ENCODE measurements at regions not wholly inside any gene's neighbourhood (a gene's known extent, or its start where the extent isn't known, plus 50 kb on each side); places are given as distances from the start of the nearest gene placed in this dataset.

GRCh38 chr9:103152473-103152872 lies 157.3 kb downstream of the CYLC2 start (continued):
- no peak for TF ChIP-seq CREB5 (CRISPR knock-in tag; IDR thresholded peaks at IDR 0.05)

- Histone ChIP-seq H4K20me1 (replicated peaks; ENCODE audit: control insufficient read depth, insufficient read depth, low read length) (no peaks in the 10 kb centered on the region), H3K4me2 (ENCODE audit: insufficient read depth, low read length) (no peak overlapping the region), H3K4me3 (no peak overlapping the region), H3K9me1 (ENCODE audit: control insufficient read depth, insufficient read depth, low read length) (no peaks in the 10 kb centered on the region), H3K9me3 (replicated peaks; ENCODE audit: control insufficient read depth, insufficient read depth, low read depth, low read length) (no peaks in the 10 kb centered on the region), H3K27ac (ENCODE audit: extremely low read depth, low read depth, low read length) (no peak overlapping the region), H3K36me3 (ENCODE audit: control insufficient read depth, insufficient read depth, low read length) (no peaks in the 10 kb centered on the region), H3K9ac (ENCODE audit: insufficient read depth in 1 of 2, low read depth in 2 of 2, low read length in 2 of 2) (no peak overlapping the region), H3K4me1 (replicated peaks in 1 of 2; ENCODE audit: control insufficient read depth in 2 of 2, insufficient read depth in 2 of 2, low read length in 2 of 2) (no peaks in the 10 kb centered on the region), H3K79me2 (ENCODE audit: control insufficient read depth, insufficient read depth, low read length) (no peaks in the 10 kb centered on the region), H2AFZ (ENCODE audit: low read depth, low read length) (no peak overlapping the region), H3K27me3 (ENCODE audit: control insufficient read depth in 2 of 2, insufficient read depth in 2 of 2, low read length in 2 of 2) (no peaks in the 10 kb centered on the region)
- BruUV-seq (replicated peaks): no TSS peak
- in situ Hi-C loops (cut with MboI): no loop called here
- TF ChIP-seq EP400 (IDR thresholded peaks at IDR 0.05) (no peak), ZNF717 (CRISPR knock-in tag; IDR thresholded peaks at IDR 0.05) (no peak), BRF2 (IDR thresholded peaks at IDR 0.05; ENCODE audit: borderline replicate concordance, insufficient read depth, insufficient read length) (no peak), NUFIP1 (IDR thresholded peaks at IDR 0.05; ENCODE audit: partially characterized antibody) (no peak), ZNF407 (IDR thresholded peaks at IDR 0.05; ENCODE audit: low read depth) (no peak), CBX8 (IDR thresholded peaks at IDR 0.05; ENCODE audit: borderline replicate concordance, extremely low read depth, low read depth, low read length, poor library complexity, severe bottlenecking) (no peak), ZNF589 (CRISPR knock-in tag; IDR thresholded peaks at IDR 0.05; ENCODE audit: low read depth) (no peak), ZNF232 (CRISPR knock-in tag; IDR thresholded peaks at IDR 0.05) (no peak), LEF1 (IDR thresholded peaks at IDR 0.05) (no peak), HEY1 (CRISPR knock-in tag; IDR thresholded peaks at IDR 0.05; ENCODE audit: borderline replicate concordance) (no peak)
- CTCF ChIA-PET (ENCODE audit: low intra/inter-chr PET ratio): no interaction called here
- POLR2A ChIA-PET: no interaction called here
- intact Hi-C loops (cut with micrococcal nuclease): no loop called here
- WGBS (ENCODE audit: insufficient coverage, low coverage, missing lambda C conversion rate): 0% methylated on average over 4 of the region's 4 CpGs
- FAIRE-seq: no peak
- no peak for ATAC-seq
- DNase-seq (ENCODE audit: extremely low read depth in 1 of 4, low spot score in 3 of 4): no peak
Observed at GRCh38 chr9:103167530-103167929, 172.4 kb downstream of the CYLC2 start.
